H1 (cell line): ENCODE measurements at regions not wholly inside any gene's neighbourhood (a gene's known extent, or its start where the extent isn't known, plus 50 kb on each side); places are given as distances from the start of the nearest gene placed in this dataset.

Experiments
- CTCF ChIA-PET: fragments of 300-600 bp; sonication (Branson Sonifier 250); formaldehyde crosslinking; loops from one replicate; lab custom pipeline; 2021; ENCODE audit not compliant: partially characterized antibody; lab: Charles Lee
- POLR2A ChIA-PET: fragments of 300-600 bp; sonication (Branson Sonifier 250); formaldehyde crosslinking; loops from one replicate; lab custom pipeline; 2021; ENCODE audit warnings: inconsistent platforms; ENCODE audit not compliant: partially characterized antibody; lab: Charles Lee
- DNase-seq, 2 experiments: peaks; one replicate each; pipeline versions ENCODE4 v3.0.0 to v3.0.0-alpha.2; 2010 to 2022; ENCODE audit warnings: low spot score in 2 of 2, low read depth in 1 of 2, mixed read lengths in 1 of 2
- FAIRE-seq: peaks from 2 replicates; lab custom pipeline; 2011; peaks lifted over from hg19 to GRCh38; lab: Jason Lieb, UNC
- H2AFZ ChIP-seq: 2 replicates; pipeline ENCODE4 v1.8.1; 2012; ENCODE audit warnings: low read length, inconsistent platforms
- H2AK5ac ChIP-seq: 2 replicates; pipeline ENCODE4 v1.6.1; 2013; ENCODE audit warnings: low read depth, low read length
- H2BK120ac ChIP-seq: replicated peaks from 2 replicates; pipeline ENCODE3; 2013; ENCODE audit warnings: low read depth, low read length, inconsistent platforms
- H2BK12ac ChIP-seq: 2 replicates; pipeline ENCODE4 v1.6.1; 2013; ENCODE audit warnings: low read depth, low read length
- H2BK15ac ChIP-seq: 2 replicates; pipeline ENCODE4 v1.6.1; 2013; ENCODE audit warnings: low read length
- H2BK20ac ChIP-seq: 2 replicates; pipeline ENCODE4 v1.6.1; 2013; ENCODE audit warnings: low read length
- H2BK5ac ChIP-seq: 2 replicates; pipeline ENCODE4 v1.6.1; 2013; ENCODE audit warnings: low read depth, low read length
- H3K14ac ChIP-seq: 2 replicates; pipeline ENCODE4 v1.6.1; 2013; ENCODE audit warnings: inconsistent platforms; ENCODE audit not compliant: insufficient read length
- H3K18ac ChIP-seq: 2 replicates; pipeline ENCODE4 v1.6.1; 2013; ENCODE audit warnings: low read length; ENCODE audit errors: extremely low read depth
- H3K23ac ChIP-seq: 2 replicates; pipeline ENCODE4 v1.6.1; 2013; ENCODE audit warnings: inconsistent platforms; ENCODE audit not compliant: insufficient read length
- H3K23me2 ChIP-seq: 2 replicates; pipeline ENCODE4 v1.6.1; 2013; ENCODE audit warnings: low read depth, low read length
- H3K27ac ChIP-seq: 2 replicates; pipeline ENCODE4 v1.6.1; 2011; ENCODE audit warnings: low read depth, low read length, inconsistent platforms
- H3K27me3 ChIP-seq, 4 experiments: replicated peaks in 1 of 4; 1 replicate in 1 of 4; 2 replicates in 3 of 4; pipeline versions ENCODE4 v1.6.1 to v1.8.1; 2011 to 2013; ENCODE audit warnings: low read length in 3 of 4, mild to moderate bottlenecking in 3 of 4, inconsistent platforms in 2 of 4, mixed read lengths in 2 of 4, moderate library complexity in 1 of 4; ENCODE audit not compliant: control insufficient read depth in 3 of 4, insufficient read depth in 3 of 4; ENCODE audit errors: extremely low read depth in 1 of 4
- H3K36me3 ChIP-seq, 4 experiments: 2 replicates each; pipeline versions ENCODE4 v1.6.1 to v1.8.1; 2011 to 2013; ENCODE audit warnings: mild to moderate bottlenecking in 4 of 4, low read length in 3 of 4, moderate library complexity in 2 of 4, control low read depth in 1 of 4, inconsistent platforms in 1 of 4; ENCODE audit not compliant: insufficient read depth in 4 of 4, control insufficient read depth in 2 of 4
- H3K4ac ChIP-seq: replicated peaks from 2 replicates; pipeline ENCODE3; 2013; ENCODE audit warnings: low read length, low read depth, mixed read lengths, inconsistent platforms; ENCODE audit not compliant: insufficient read length
- H3K4me1 ChIP-seq, 4 experiments: replicated peaks in 1 of 4; 1 replicate in 1 of 4; 2 replicates in 3 of 4; pipeline versions ENCODE4 v1.6.1 to v1.8.1; 2011 to 2013; ENCODE audit warnings: low read length in 3 of 4, inconsistent platforms in 2 of 4, mixed read lengths in 1 of 4; ENCODE audit not compliant: insufficient read depth in 4 of 4, control insufficient read depth in 3 of 4
- H3K4me2 ChIP-seq, 2 experiments: 2 replicates each; pipeline versions ENCODE4 v1.6.1 to v1.8.1; 2011 to 2013; ENCODE audit warnings: low read depth in 2 of 2, low read length in 2 of 2, control low read depth in 1 of 2, inconsistent platforms in 1 of 2, mild to moderate bottlenecking in 1 of 2; ENCODE audit not compliant: insufficient read depth in 1 of 2
- H3K4me3 ChIP-seq, 4 experiments: fragments of 200-600, 300-600 bp in 1 of 4; sonication (generic), shearing (Covaris generic), sonication (Bioruptor Twin) in 1 of 4; 2 replicates each; pipeline versions ENCODE4 v1.5.1 to v1.8.1; 2011 to 2016; ENCODE audit warnings: low read length in 4 of 4, low read depth in 3 of 4, control low read depth in 2 of 4, inconsistent platforms in 2 of 4, mild to moderate bottlenecking in 2 of 4, mixed read lengths in 1 of 4, moderate library complexity in 1 of 4; ENCODE audit not compliant: insufficient read depth in 2 of 4; ENCODE audit errors: extremely low read depth in 1 of 4
- H3K56ac ChIP-seq: replicated peaks from 2 replicates; pipeline ENCODE3; 2013; ENCODE audit warnings: low read depth, mild to moderate bottlenecking, mixed read lengths, low read length, inconsistent platforms; ENCODE audit not compliant: insufficient read length
- H3K79me1 ChIP-seq: 2 replicates; pipeline ENCODE4 v1.6.1; 2013; ENCODE audit warnings: low read depth, low read length, control low read depth
- H3K79me2 ChIP-seq, 2 experiments: 2 replicates each; pipeline versions ENCODE4 v1.6.1 to v1.8.1; 2012 to 2013; ENCODE audit warnings: low read length in 2 of 2, mild to moderate bottlenecking in 2 of 2, inconsistent platforms in 1 of 2; ENCODE audit not compliant: insufficient read depth in 2 of 2, control insufficient read depth in 1 of 2
- H3K9ac ChIP-seq, 4 experiments: replicated peaks in 1 of 4; 1 replicate in 1 of 4; 2 replicates in 3 of 4; pipeline versions ENCODE4 v1.6.1 to v1.8.1; 2011 to 2013; ENCODE audit warnings: low read depth in 3 of 4, low read length in 3 of 4, control low read depth in 2 of 4, mild to moderate bottlenecking in 2 of 4, moderate library complexity in 2 of 4, inconsistent platforms in 1 of 4; ENCODE audit errors: extremely low read depth in 1 of 4
- H3K9me3 ChIP-seq, 2 experiments: 2 replicates each; pipeline versions ENCODE4 v1.6.1 to v1.8.1; 2012 to 2013; ENCODE audit warnings: mild to moderate bottlenecking in 2 of 2, moderate library complexity in 2 of 2, control low read depth in 1 of 2, inconsistent platforms in 1 of 2, low read depth in 1 of 2, low read length in 1 of 2, mixed read lengths in 1 of 2; ENCODE audit not compliant: insufficient read depth in 2 of 2
- H4K20me1 ChIP-seq, 2 experiments: replicated peaks in 1 of 2; 2 replicates each; pipeline versions ENCODE3 to v1.8.1; 2011 to 2013; ENCODE audit warnings: inconsistent platforms in 2 of 2, low read length in 2 of 2, mild to moderate bottlenecking in 1 of 2; ENCODE audit not compliant: insufficient read depth in 2 of 2, control insufficient read depth in 1 of 2
- H4K5ac ChIP-seq: 2 replicates; pipeline ENCODE4 v1.6.1; 2013; ENCODE audit warnings: low read length, low read depth, mixed read lengths, inconsistent platforms; ENCODE audit not compliant: insufficient read length
- H4K8ac ChIP-seq: 2 replicates; pipeline ENCODE4 v1.8.0; 2013; ENCODE audit warnings: mild to moderate bottlenecking, moderate library complexity, low read length, inconsistent platforms; ENCODE audit not compliant: insufficient read depth; ENCODE audit errors: extremely low read depth
- H4K91ac ChIP-seq: replicated peaks from 2 replicates; pipeline ENCODE3; 2013; ENCODE audit warnings: low read length, mixed read lengths, inconsistent platforms; ENCODE audit not compliant: insufficient read length
- BACH1 ChIP-seq: IDR thresholded peaks from 2 replicates; pipeline ENCODE4 v1.6.1; 2012; ENCODE audit warnings: low read length, improper control_type of control experiment
- CBX5 ChIP-seq: fragments of 300-800, 300-1000 bp; sonication (generic); IDR thresholded peaks from 2 replicates; pipeline ENCODE4 v1.7.1; 2016; ENCODE audit warnings: antibody characterized with exemption, low read length, low read depth
- CHD2 ChIP-seq: IDR thresholded peaks from 2 replicates; pipeline ENCODE4 v1.6.1; 2012; ENCODE audit warnings: low read length, improper control_type of control experiment
- EP300 ChIP-seq, 2 experiments: IDR thresholded peaks; 1 replicate in 1 of 2; 2 replicates in 1 of 2; pipeline ENCODE4 v1.6.1; 2011 to 2012; ENCODE audit warnings: low read depth in 2 of 2, low read length in 2 of 2, mild to moderate bottlenecking in 2 of 2, borderline replicate concordance in 1 of 2, inconsistent platforms in 1 of 2, moderate library complexity in 1 of 2
- GTF2F1 ChIP-seq: IDR thresholded peaks from 2 replicates; pipeline ENCODE4 v1.6.1; 2012; ENCODE audit warnings: low read depth, low read length, improper control_type of control experiment, borderline replicate concordance
- HDAC6 ChIP-seq: IDR thresholded peaks from one replicate; pipeline ENCODE4 v1.7.1; 2012; ENCODE audit warnings: low read depth, mild to moderate bottlenecking, inconsistent platforms, low read length, moderate library complexity
- JUND ChIP-seq: IDR thresholded peaks from 2 replicates; pipeline ENCODE4 v1.6.1; 2011; ENCODE audit warnings: mild to moderate bottlenecking, improper control_type of control experiment, low read length
- KDM1A ChIP-seq: fragments of 200-600, 300-600 bp; sonication (generic); IDR thresholded peaks from 2 replicates; pipeline ENCODE4 v1.7.1; 2016; ENCODE audit warnings: mild to moderate bottlenecking, low read length, borderline replicate concordance
- KDM4A ChIP-seq: IDR thresholded peaks from one replicate; pipeline ENCODE4 v1.7.1; 2012; ENCODE audit warnings: low read depth, mild to moderate bottlenecking, moderate library complexity, low read length, inconsistent platforms; ENCODE audit not compliant: severe bottlenecking
- KDM5A ChIP-seq: fragments of 200-600 bp; IDR thresholded peaks from 2 replicates; pipeline ENCODE4 v1.7.1; 2012; ENCODE audit warnings: mild to moderate bottlenecking, low read length, inconsistent platforms, mixed read lengths
- NRF1 ChIP-seq: IDR thresholded peaks from 2 replicates; pipeline ENCODE4 v1.6.1; 2011; ENCODE audit warnings: mild to moderate bottlenecking, low read depth, low read length, improper control_type of control experiment
- PHF8 ChIP-seq: fragments of 200-600 bp; sonication (generic); conservative IDR thresholded peaks from 2 replicates; pipeline ENCODE4 v1.7.1; 2012; ENCODE audit warnings: low read depth, mild to moderate bottlenecking, inconsistent platforms, low read length, moderate library complexity
- POLR2AphosphoS5 ChIP-seq: IDR thresholded peaks from 2 replicates; pipeline ENCODE4 v1.6.1; 2011; ENCODE audit warnings: low read depth, low read length
- SRF ChIP-seq: IDR thresholded peaks from 2 replicates; pipeline ENCODE4 v1.6.1; 2011; ENCODE audit warnings: mild to moderate bottlenecking, low read depth, low read length, moderate library complexity
- TEAD4 ChIP-seq: IDR thresholded peaks from 2 replicates; pipeline ENCODE4 v1.6.1; 2012; ENCODE audit warnings: low read depth, low read length, inconsistent platforms, mixed read lengths
- ZNF274 ChIP-seq: IDR thresholded peaks from 2 replicates; pipeline ENCODE4 v1.7.0; 2012; ENCODE audit warnings: low read length, borderline replicate concordance; ENCODE audit errors: extremely low read depth
- WGBS, 2 experiments: shearing (Covaris generic) in 1 of 2; methylation state at CpG; one replicate each; pipeline versions ENCODE4 v1.1.6 to v1.1.7; 2013 to 2015; ENCODE audit warnings: low lambda C conversion rate in 2 of 2, mixed read lengths in 2 of 2, inconsistent platforms in 1 of 2, low coverage in 1 of 2, missing lambda C conversion rate in 1 of 2; ENCODE audit not compliant: insufficient replicate concordance in 2 of 2, insufficient coverage in 1 of 2, insufficient read length in 1 of 2; ENCODE audit errors: extremely low coverage in 1 of 2, missing lambda C conversion rate in 1 of 2; 5-methylcytosine and 5-hydroxymethylcytosine counted together

- ChIA-PET CTCF (interaction anchor here (1.9 kb wide), 1 partner anchor 44 kb away, joined by 6 read pairs; no protein-coding TSS in a partner anchor), POLR2A (no interaction called here)
- no peaks in the 10 kb centered on the region; a peak in 1 of 7 replicates for H3K27me3 ChIP-seq
- H3K27ac ChIP-seq = no peak overlapping the region
- FAIRE-seq (no peak), DNase-seq (no peak)
- no peaks in the 10 kb centered on the region for H3K79me1 ChIP-seq
- H3K79me2 ChIP-seq = no peaks in the 10 kb centered on the region
- no peak overlapping the region for H2BK15ac ChIP-seq
- no peaks in the 10 kb centered on the region for H3K23me2 ChIP-seq
- no peaks in the 10 kb centered on the region for H3K36me3 ChIP-seq
- WGBS, 2 experiments = 85% methylated on average over 5 of the region's 5 CpGs; no CpG with 5 or more reads in 1 of the 2 experiments
- no peak overlapping the region for H4K8ac ChIP-seq
- no peaks in the 10 kb centered on the region for H4K20me1 ChIP-seq
- no peak overlapping the region for H4K5ac ChIP-seq
- no peak overlapping the region for H3K4ac ChIP-seq
- no peak overlapping the region for H2BK20ac ChIP-seq
- no peak overlapping the region; a peak in 1 of 4 replicates for H3K4me2 ChIP-seq
- no peak overlapping the region for H2BK12ac ChIP-seq
- H2BK120ac ChIP-seq = no peak overlapping the region
- no peaks in the 10 kb centered on the region for H3K9me3 ChIP-seq
- H4K91ac ChIP-seq = no peak overlapping the region
- no peak overlapping the region for H2AFZ ChIP-seq
- H2BK5ac ChIP-seq = no peak overlapping the region
- no peak overlapping the region for H3K56ac ChIP-seq
- no peak overlapping the region for H3K14ac ChIP-seq
- H3K9ac ChIP-seq = no peak overlapping the region
- no peak overlapping the region for H2AK5ac ChIP-seq
- no peak overlapping the region for H3K23ac ChIP-seq
- H3K4me1 ChIP-seq = peaks cover 0 to 6% (median 3%) of the 10 kb centered on the region in 4 experiments; a peak in 2 of 7 replicates
- H3K18ac ChIP-seq = no peak overlapping the region
- H3K4me3 ChIP-seq = no peak overlapping the region
- no peak for TF ChIP-seq CHD2
- TF ChIP-seq HDAC6 = no peak
- no peak for TF ChIP-seq JUND
- TF ChIP-seq NRF1 = no peak
- TF ChIP-seq KDM1A = no peak
- no peak for TF ChIP-seq BACH1
- no peak for TF ChIP-seq EP300 (IDR thresholded peaks at IDR 0.05; ENCODE audit: borderline replicate concordance in 1 of 2, low read depth in 2 of 2, low read length in 2 of 2)
- no peak for TF ChIP-seq ZNF274
- TF ChIP-seq CBX5 = no peak
- TF ChIP-seq KDM4A = no peak
- no peak for TF ChIP-seq POLR2AphosphoS5
- no peak for TF ChIP-seq KDM5A
- TF ChIP-seq SRF = no peak
- TF ChIP-seq GTF2F1 = no peak
- no peak for TF ChIP-seq PHF8
- no peak for TF ChIP-seq TEAD4
These were observed 84.6 kb upstream of the CYP1B1 start for GRCh38 chr2:38160516-38160915.
